ENCODE measurements at regions not wholly inside any gene's neighbourhood (a gene's known extent, or its start where the extent isn't known, plus 50 kb on each side); places are given as distances from the start of the nearest gene placed in this dataset.
"Not testable (repeated sequence)": the region's sequence is repeated elsewhere in the genome, so short reads cannot be mapped to it uniquely, and the experiment has no call there.

DNA sequence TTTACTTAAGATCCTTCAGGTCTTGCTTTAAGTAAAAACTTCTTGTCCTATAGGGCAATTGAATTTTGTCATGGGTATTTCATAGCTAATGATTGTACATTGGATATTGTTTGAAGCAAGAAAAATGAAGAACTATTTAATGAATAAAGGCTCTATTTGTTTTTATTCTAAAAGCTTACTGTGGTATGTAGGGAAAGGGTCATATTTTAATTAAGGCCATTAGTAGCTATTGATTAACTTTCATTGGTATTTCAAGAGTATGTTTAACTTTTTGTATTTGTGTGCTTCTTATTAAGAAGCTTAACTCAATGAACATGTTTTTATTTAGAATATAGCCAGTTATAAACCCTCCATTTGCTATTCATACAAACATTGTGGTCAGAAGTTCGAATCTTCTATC is 1951.8 kb upstream of the ADGRL3 start:
- DNase-seq, result no peak

DNA sequence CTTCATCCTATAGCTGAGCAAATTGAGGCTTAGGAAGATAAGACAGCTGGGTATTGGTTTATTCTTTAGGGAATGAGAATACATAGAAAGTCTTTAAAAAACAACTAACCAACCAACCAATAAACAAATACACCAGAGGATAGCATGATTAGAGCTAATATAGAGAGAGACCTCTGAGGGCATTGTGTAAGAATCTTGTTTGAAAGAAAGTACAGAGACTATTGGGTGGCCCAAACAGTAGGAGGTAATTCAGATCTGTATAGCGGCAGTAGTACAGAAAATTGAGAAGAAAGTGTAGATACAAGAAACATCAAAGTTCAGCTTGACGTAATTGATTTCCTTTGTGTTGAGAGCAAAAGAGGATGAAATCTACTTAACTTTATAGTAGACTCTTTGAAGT is 1951.0 kb upstream of the ADGRL3 start:
- no peak for DNase-seq

DNA sequence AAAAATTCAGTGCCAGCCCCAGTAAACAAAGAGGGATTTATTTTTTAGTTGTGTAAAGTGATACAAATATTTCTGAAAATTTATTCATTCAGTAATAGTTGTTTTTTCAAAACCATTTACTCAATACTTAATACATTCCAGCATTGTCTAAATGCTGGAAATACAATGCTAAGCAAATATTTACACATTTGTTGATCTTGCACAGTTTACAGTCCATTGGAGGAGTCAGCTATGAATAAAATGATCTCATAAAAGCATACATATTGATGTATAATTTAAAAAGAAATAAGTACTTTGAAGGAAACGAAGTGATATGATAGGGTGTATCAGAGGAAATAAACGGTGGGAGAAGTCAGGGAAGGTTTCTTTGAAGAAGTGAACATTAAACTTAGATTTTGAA is 1942.1 kb upstream of the ADGRL3 start:
- DNase-seq, result no peak

DNA sequence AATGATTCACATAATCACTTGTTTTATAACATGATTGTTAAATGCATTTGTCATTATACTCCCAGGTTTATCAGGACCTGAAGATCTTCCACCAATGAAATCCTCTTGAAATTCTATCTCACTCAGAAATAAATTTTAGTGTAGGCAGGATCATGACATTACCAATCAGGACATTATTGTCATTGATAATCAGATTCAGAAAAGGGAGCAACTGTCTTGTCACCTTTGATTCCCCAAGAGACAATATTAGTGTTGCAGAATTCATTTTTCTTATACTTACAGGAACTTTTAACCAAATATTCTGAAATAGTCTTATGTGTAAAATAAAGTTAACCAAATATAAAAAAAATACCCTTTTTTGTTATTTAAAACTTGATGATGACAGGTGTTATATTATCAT is 1892.5 kb upstream of the ADGRL3 start:
- no peak for DNase-seq

DNA sequence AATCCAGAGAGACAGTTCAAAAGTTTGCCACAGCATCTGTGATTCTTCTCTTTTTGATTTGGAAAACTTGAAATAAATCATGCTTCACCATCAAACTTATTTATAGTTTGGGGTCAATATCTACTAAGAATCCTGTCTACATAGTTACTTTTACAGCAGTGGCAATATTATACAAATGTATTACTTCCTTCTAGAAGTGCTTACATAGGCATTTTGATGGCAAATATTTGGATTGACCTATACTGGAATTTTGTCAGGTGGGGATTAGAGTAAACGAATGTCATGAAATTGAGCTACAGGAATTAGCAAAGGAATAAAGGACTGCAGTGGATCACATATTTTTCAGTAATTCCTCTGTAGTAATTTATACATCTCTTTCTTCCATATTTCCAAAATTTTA is 1885.5 kb upstream of the ADGRL3 start:
- DNase-seq, result no peak

DNA sequence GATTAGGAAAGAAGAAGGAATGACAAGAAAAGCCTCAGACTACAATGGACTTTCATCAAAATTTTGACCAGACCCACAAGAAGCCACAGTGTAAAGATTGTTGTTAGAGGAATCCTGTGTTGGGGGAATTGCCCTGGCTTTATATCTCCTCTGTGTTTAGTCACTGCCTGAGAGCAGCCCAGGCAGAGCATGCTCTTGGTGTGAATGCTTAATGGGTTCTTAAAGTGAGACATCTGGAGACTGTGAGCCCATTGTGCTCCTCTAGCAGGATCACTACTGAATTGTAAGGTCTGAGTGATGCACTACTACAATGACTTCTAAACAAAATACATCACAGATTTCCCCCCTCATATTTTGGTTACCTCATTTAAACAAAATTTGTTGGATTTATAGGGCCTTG is 1860.5 kb upstream of the ADGRL3 start:
- DNase-seq, result no peak

DNA sequence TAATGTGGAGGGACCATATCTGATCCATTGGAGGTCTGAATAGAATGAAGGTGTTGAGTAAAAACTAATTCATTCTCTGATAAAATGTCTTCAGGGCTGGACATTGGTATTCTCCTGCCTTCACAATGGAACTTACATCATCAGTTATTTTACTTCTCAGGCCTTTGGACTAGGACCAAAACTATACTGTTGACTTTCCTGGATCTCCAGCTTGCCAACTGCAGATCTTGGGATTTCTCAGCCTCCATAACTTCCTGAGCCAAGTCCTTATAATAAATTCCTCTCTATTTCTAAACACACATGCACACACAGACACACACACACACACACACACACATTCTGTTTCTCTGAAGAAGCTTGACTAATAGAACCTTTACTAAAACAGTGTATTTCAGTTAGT is 1858.6 kb upstream of the ADGRL3 start:
- no peak for DNase-seq

DNA sequence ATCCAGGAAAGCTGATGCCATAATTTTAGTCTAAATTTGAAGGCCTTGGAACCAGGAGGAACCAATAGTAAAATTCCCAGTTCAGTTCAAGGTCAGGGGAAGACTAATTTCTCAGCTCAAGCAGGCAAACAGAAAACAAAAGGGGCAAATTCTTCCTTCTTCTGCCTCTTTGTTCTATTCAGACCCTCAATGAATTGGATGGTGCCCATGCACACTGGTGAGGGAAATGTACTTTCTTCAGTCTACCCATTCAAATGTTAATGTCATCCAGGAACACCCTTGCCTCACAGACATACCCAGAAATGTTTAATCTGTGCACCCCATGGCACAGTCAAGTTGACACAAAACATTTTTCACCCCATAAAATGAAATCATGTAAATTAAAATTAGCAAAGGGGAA is 1851.2 kb upstream of the ADGRL3 start:
- no peak for DNase-seq

DNA sequence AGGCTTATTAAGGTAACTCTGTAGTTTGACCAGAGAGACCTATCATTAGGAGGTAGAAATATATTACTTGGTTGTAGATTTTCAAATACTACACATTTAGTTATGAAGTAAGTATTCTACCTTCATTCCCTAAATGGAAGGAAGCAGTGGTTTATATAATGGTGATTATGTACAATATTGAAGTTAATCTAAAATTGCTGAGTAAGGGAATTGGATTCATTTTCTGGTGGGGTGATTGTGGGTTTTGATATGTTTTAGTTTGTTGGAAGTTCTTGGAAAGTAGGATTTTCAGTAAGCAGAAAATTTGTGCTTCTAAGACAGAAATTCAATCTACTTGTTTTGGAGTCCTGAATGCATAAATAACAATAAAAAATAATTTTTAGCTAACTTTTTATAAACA is 1830.9 kb upstream of the ADGRL3 start:
- DNase-seq, result no peak

DNA sequence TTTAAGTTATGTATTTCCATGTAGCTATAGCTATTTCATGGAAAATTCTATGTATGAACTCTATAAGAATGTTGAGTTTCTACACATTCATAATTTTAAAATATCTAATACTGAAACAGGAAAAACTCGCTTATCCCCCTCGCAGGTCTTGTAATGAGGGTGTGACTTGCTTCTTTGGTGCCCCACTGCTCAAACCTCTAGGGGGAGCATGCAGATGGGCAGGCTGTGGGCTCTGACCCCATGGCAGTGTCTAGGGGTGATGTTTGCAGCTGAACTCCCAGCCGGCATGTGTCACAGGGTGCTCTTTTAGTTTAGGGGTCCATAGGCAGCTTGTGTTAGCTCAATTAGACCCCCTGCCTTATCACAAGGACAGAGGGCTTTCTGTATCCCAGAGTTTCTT is 1825.7 kb upstream of the ADGRL3 start:
- DNase-seq, result no peak

DNA sequence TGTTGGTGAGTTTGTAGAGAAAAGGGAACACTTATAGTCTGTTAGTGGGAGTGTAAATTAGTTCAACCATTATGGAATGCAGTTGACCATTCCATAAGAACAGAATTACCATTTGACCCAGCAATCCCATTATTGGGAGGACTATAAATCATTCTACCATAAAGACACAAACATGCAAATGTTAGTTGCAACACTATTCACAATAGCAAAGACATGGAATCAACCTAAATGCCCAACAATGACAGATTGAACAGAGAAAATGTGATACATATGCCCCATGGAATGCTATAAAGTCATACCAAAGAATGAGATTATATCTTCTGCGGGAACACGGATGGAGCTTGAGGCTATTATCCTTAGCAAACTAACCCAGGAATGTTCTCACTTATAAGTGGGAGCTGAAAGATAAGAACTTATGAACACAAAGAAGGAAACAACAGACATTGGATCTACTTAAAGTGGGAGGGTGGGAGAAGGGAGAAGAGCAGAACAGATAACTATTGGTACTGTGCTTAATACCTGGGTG is 1819.2 kb upstream of the ADGRL3 start:
- no peak for DNase-seq

DNA sequence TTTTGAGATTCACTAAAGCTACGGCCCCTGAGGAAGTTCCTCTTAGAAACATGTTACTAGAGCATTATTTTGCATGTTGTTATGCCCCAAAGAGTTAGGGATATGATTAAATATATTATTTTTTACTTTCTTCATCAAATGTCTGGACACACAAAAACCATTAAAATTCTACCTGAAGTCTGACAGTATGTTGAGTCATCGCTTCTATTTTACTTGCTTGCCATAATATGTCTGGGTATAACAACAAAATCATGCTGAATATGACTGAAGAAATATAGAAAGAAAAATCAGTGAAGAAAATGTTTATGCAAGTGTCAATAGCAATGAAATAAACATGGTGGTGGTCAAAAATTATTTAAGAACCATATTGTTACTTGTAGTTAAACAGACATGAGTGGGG is 1818.5 kb upstream of the ADGRL3 start:
- no peak for DNase-seq

DNA sequence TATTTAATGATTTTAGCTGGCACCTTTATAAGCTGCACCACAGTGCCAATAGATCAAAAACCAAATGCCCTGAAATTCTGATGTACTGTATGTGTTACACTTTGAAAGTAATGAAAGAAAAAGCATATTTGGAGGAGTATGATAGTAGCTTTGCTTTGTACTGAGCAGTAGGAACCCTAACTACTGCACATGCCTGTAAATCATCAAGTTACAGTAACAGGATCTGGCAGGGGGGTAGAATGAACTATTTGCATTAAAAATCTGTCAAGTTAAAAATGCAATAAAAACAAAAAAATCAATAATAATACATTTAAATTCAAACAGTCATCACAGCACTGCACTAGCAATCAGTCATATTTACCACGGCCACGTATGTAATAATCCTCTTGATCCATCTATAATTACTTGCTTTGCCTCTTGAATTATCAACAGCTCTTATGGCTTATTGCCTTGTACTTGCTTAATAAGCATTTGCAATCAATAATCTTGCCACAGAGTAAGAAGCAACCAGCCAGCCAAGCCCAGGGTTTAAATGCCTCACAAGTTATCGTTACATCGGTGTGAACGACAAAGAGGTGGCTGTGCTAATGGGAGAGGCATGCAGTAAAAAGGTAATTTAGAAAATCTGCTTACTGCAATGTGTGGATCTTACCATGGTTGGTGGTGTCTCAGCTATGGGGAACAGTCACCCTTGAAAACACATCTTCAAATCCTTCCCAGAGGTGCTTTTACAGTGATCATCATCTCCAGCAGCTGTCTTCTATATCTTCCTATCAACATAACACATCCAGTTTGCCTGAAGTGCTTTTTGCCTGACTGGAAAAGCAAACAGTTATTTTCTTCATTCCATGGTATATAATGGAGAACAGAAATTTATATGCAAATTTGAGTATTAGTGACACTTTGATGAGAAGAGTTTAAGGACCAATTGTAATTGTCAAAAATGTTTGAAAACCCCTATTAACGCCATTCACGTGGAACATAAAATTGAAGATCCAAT is 1812.1 kb upstream of the ADGRL3 start:
- DNase-seq, result no peak

DNA sequence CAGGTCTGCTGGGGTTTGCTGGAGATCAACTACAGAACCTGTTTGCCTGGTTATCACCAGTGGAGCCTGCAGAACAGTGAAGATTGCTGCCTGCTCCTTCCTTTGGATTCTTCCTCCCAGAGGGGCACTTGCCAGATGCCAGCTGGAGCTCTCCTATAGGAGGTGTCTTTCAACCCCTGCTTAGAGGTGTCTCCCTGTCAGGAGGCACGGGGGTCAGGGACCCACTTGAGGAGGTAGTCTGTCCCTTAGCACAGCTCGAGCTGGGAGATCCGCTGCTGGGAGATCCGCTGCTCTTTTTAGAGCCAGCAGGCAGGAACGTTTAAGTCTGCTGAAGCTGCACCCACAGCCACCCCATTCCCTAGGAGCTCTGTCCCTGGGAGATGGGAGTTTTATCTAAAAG is 1806.3 kb upstream of the ADGRL3 start:
- DNase-seq, result no peak

DNA sequence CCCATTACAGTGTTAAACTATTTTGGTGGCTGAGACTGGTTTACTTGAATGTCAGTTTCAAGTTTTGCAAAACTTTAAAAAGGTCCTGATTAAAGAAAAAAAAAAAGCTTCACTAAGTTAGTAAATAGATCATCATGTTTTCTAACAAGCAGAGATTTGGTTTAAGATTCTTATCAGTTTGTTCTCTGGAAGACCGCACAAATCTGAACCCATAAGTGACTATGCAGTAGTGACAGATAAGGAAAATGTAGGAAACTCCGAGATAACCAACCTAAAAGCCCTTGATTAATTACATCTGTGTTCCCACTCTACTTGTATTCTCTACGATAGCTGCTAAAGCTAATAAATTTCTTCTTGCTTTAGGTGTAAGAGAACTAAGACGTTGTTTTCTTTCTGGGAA is 1799.8 kb upstream of the ADGRL3 start:
- DNase-seq, result no peak

DNA sequence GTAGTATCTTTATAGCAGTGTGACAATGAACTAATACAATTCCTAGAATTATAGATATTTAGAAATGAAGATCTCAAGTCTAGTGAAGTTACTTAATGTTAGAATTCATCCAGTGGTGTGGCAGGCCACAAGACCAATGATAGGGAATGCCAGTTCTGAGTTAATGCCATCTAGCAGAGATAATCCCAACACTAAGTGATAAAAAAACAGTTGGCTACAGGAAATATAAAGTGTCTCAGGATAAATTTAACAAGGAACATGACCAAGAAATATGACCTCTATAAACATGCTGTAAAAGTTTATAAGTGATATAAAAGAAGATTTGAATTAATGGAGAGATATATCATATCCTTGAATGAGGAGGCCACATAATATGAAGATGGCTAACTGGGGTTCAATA is 1790.5 kb upstream of the ADGRL3 start:
- no peak for DNase-seq

DNA sequence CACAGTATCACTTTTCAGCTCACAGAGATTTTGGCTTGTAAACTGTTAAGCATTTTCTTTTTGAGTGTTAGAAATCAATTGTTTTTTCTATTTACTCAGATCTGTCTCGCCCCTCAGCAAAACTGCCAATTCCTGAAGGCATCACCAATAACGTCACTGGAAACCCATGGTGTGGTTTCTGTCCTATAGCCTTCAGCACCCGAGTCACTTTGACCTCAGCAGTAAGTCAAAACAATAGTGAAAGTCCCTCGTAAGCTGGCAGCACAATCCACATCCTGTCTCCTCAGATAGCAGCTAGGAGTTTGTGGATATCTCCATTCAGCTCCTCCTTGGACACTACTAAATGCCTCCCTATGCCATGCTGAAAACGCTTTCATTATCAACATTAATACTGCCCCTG is 1787.4 kb upstream of the ADGRL3 start:
- DNase-seq, result no peak

DNA sequence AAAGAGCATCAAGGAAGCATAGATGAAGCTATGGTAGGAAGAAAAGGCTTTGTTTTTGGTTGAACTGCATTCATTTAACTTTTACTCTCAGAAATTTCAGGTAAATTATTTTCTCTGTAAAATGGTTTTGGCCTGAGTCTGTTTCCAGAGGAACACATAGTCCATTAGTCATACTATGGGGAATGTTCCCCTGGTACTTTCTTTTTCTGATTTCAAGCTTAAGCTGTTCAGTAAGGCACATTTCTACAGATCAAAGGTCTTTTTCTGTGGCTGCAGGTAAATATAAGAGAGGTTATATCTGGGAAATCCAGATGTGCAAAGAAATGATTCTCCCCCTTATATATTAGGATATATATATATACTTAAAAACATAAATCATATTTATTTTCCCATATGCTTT is 1744.4 kb upstream of the ADGRL3 start:
- DNase-seq, result no peak

DNA sequence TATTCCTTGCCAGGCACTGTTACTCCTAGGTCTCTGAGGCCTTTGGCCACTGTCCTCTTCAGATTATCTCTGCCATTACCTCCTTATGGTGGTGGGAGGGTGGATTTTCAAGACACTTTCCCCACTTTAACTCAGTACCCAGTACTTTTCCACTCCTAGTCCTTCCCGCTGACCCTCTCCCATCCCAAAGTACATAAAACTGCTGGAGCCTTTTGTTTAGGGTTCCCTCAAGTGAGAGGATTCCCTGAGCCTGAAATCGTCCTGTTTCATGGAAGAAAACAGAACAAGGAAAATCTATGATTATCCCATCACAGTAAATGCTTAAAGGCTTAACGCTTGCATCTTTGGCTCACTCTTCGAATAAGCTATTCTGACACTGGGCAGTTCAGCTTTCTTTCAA is 1742.5 kb upstream of the ADGRL3 start:
- no peak for DNase-seq

DNA sequence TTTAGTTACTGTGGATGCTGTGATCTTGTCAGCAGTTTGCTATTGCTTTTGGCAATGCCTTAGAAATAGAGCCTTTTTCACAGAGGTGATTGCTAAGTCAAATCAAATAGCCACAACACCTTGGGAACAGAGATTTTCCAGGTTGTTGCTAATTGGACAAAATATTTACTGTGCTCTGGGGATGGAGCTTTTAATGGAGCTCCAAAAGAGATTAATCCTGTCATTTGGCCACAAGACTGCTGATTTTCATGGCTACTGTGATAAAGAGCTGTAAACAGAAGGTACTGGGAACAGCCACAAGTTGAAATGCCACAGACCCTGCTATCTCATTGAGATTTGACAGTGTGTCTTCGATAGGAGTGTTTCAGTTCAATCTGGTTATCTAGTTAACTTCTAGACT is 1715.2 kb upstream of the ADGRL3 start:
- no peak for DNase-seq

DNA sequence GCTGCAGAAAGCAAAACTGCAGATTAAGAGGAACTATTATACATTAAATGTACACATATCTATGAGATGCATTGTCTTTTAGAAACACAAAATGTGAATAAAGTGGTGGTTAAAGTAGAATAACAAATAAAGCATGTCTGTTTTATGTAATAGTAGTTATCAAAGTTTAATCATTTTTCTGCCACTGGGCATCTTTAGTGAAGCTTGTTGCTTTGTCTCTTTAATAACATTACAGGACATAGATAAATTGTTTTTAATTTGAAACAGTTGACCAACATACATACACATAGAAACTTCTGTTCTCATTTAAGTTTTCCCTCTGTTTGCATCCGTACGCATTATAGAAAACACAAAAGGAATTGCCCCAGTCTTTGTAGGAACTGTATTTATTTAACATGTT is 1700.0 kb upstream of the ADGRL3 start:
- DNase-seq, result no peak

DNA sequence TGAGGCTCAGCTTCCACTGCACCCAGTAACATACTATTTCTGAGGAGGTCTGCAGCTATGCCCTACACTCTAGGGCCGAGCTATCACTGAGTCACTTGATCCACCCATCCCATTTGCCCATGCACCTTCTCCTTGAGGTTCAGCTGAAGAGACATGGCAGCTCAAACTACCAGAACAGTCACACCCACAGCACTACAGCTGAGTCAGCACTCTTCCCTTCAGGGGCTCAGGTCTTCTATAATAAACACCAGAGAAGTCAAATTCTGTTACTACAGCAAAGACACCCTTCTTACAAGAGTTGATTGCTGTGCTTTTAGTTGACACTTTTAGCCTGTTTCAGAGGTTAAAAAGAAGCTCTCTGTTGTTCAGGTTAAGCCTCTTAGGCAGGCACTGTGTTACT is 1696.4 kb upstream of the ADGRL3 start:
- no peak for DNase-seq

DNA sequence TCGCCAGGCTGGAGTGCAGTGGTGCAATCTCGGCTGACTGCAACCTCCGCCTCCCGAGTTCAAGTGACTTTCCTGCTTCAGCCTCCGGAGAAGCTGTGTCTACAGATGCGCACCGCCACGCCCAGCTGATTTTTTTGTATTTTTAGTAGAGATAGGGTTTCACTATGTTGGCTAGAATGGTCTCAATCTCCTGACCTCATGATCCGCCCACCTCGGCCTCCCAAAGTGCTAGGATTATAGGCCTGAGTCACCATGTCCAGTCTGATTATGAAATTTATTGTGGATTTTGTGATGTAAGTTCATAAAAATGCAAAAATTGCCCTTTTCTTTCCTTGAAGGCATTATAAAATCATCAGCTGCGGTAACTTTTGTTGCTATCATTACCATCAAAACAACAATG is 1688.3 kb upstream of the ADGRL3 start:
- not testable (repeated sequence) for DNase-seq

DNA sequence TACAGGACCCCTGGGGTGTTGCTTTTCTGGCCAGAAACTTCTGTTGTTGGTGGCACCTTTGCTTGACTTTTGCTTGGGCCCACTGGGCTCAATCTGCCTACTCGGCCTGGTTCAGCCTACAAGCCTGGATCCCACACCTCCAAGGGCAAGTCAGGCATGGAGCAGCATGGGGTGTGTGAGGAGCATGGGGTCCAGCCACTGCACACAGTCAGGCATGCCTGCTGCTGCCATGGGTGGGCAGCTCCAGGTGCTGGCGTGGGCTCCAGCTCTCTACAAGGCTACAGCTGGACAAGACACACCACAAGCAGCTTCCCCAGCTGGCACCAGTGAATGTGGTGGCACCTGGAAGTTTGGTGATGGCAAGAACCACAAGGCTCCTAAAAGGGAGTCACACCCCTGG is 1683.1 kb upstream of the ADGRL3 start:
- DNase-seq, result no peak

Measured in NCI-H1105 (cell line).